ENCODE measurements at regions not wholly inside any gene's neighbourhood (a gene's known extent, or its start where the extent isn't known, plus 50 kb on each side); places are given as distances from the start of the nearest gene placed in this dataset.

DNA sequence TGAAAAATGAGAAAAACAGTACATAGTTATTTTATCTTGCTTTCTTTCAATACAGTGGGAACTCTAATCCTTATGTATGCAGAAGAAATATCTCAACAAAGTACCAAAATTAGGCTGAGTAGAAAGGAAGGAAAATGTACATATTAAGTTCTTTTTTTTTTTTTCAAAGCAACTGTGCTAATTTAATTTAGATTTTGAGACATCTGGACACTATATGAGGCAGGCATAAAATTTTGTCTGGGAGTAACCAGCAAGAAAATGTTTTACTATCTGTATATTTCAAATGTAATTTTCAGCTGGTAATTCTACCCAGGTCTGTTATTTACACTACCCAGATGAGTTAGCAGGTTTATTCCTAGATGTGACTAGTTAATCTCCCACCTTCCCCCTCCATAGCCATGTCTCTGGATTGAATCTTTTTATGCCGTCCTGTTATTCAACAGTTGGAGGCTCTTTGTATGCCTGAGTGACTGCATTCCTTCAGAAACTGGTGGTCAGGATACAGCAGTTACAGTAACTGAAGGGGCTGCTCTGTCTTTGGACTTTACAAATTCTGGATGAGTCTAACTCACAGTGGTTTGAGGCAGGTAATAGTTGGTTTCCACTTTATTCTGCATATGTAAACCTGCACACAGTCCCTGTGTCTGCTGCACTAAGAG lies 633.6 kb downstream of the PCDH18 start:
- H4K20me1 ChIP-seq (ENCODE audit: control insufficient read depth, extremely low read depth, insufficient read depth, low read length): no peaks in the 10 kb centered on the region
- H3K9ac ChIP-seq (ENCODE audit: insufficient read depth, low read length): no peak overlapping the region
- H3K4me1 ChIP-seq (ENCODE audit: control insufficient read depth, extremely low read depth, insufficient read depth, low read length): no peaks in the 10 kb centered on the region
- no peaks in the 10 kb centered on the region for H3K27me3 ChIP-seq (ENCODE audit: control insufficient read depth, insufficient read depth, low read length)
- DNase-seq (ENCODE audit: low read depth in 2 of 2): no peak
- TF ChIP-seq EZH2 (IDR thresholded peaks at IDR 0.05; ENCODE audit: low read length, missing control alignments): no peak
- TF ChIP-seq, protein P1, sequence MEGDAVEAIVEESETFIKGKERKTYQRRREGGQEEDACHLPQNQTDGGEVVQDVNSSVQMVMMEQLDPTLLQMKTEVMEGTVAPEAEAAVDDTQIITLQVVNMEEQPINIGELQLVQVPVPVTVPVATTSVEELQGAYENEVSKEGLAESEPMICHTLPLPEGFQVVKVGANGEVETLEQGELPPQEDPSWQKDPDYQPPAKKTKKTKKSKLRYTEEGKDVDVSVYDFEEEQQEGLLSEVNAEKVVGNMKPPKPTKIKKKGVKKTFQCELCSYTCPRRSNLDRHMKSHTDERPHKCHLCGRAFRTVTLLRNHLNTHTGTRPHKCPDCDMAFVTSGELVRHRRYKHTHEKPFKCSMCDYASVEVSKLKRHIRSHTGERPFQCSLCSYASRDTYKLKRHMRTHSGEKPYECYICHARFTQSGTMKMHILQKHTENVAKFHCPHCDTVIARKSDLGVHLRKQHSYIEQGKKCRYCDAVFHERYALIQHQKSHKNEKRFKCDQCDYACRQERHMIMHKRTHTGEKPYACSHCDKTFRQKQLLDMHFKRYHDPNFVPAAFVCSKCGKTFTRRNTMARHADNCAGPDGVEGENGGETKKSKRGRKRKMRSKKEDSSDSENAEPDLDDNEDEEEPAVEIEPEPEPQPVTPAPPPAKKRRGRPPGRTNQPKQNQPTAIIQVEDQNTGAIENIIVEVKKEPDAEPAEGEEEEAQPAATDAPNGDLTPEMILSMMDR (conservative IDR thresholded peaks at IDR 0.05 in 1 of 2, IDR thresholded peaks at IDR 0.05 in 1 of 2; ENCODE audit: low read depth in 1 of 2, low read length in 2 of 2): no peak
- no peaks in the 10 kb centered on the region for H3K9me3 ChIP-seq (ENCODE audit: control insufficient read depth, insufficient read depth, low read depth, low read length)
- no peaks in the 10 kb centered on the region for H3K36me3 ChIP-seq (ENCODE audit: control insufficient read depth, insufficient read depth, low read length)
- no peak overlapping the region for H3K4me3 ChIP-seq (replicated peaks in 1 of 4; ENCODE audit: control extremely low read depth in 1 of 4, insufficient read depth in 1 of 4, low read depth in 3 of 4, low read length in 4 of 4)
- H3K4me2 ChIP-seq (ENCODE audit: extremely low read depth, insufficient read depth, low read length): no peak overlapping the region
- H2AFZ ChIP-seq (ENCODE audit: low read length): no peak overlapping the region
- H3K27ac ChIP-seq (ENCODE audit: insufficient read depth, low read length): no peak overlapping the region
- H3K79me2 ChIP-seq (ENCODE audit: control insufficient read depth, insufficient read depth, low read length): no peaks in the 10 kb centered on the region

DNA sequence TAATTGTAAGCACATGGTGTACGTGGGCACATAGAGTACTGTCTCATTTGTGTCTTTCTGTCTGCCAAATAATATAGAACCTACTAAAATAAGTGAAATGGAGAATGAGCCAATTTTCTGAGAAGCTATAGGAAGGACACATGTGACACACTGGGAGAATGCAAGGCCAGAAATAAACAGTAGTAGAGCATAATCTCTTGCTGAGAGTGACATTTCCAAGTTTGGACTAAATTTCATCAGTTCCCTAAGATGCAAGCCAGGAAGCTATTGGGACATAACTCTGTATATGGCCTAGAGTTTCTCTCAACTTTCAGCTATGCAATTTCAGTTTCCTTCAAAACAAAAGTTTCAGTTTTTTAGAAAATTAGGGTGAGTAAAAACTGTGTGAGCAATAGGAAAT lies 638.7 kb downstream of the PCDH18 start:
- H4K20me1 ChIP-seq (ENCODE audit: control insufficient read depth, extremely low read depth, insufficient read depth, low read length): no peaks in the 10 kb centered on the region
- H3K36me3 ChIP-seq (ENCODE audit: control insufficient read depth, insufficient read depth, low read length): no peaks in the 10 kb centered on the region
- no peak overlapping the region for H3K4me3 ChIP-seq (replicated peaks in 1 of 4; ENCODE audit: control extremely low read depth in 1 of 4, insufficient read depth in 1 of 4, low read depth in 3 of 4, low read length in 4 of 4)
- H2AFZ ChIP-seq (ENCODE audit: low read length): no peak overlapping the region
- no peak overlapping the region for H3K9ac ChIP-seq (ENCODE audit: insufficient read depth, low read length)
- H3K79me2 ChIP-seq (ENCODE audit: control insufficient read depth, insufficient read depth, low read length): no peaks in the 10 kb centered on the region
- no peak overlapping the region for H3K4me2 ChIP-seq (ENCODE audit: extremely low read depth, insufficient read depth, low read length)
- no peaks in the 10 kb centered on the region for H3K9me3 ChIP-seq (ENCODE audit: control insufficient read depth, insufficient read depth, low read depth, low read length)
- no peak overlapping the region for H3K27ac ChIP-seq (ENCODE audit: insufficient read depth, low read length)
- no peaks in the 10 kb centered on the region for H3K27me3 ChIP-seq (ENCODE audit: control insufficient read depth, insufficient read depth, low read length)
- H3K4me1 ChIP-seq (ENCODE audit: control insufficient read depth, extremely low read depth, insufficient read depth, low read length): no peaks in the 10 kb centered on the region
- peak in 1 of 2 donors; percentile 40 for DNase-seq (ENCODE audit: low read depth in 2 of 2)
- TF ChIP-seq, protein P1 (conservative IDR thresholded peaks at IDR 0.05 in 1 of 2, IDR thresholded peaks at IDR 0.05 in 1 of 2; ENCODE audit: low read depth in 1 of 2, low read length in 2 of 2): no peak
- no peak for TF ChIP-seq EZH2 (IDR thresholded peaks at IDR 0.05; ENCODE audit: low read length, missing control alignments)

DNA sequence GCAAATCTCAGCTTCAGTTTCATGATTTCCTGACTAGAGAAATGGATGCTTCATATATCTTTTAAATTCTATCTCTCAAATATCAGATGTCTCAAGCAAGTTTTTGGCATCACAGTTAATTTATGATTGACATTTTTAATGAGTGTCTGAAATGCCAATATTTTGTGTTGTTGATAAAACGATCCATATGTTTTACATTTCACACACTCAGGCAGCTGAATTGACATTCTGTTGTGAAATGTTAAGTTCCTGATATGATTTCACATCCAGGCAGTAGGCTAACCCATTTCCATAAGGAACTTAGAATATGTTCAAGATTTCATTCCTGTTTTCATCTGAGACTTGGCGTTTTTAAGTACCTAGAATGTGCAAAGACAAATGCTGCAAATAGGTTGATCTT lies 650.6 kb downstream of the PCDH18 start:
- Histone ChIP-seq H3K4me3 (replicated peaks in 1 of 4; ENCODE audit: control extremely low read depth in 1 of 4, insufficient read depth in 1 of 4, low read depth in 3 of 4, low read length in 4 of 4) (no peak overlapping the region), H3K9me3 (ENCODE audit: control insufficient read depth, insufficient read depth, low read depth, low read length) (no peaks in the 10 kb centered on the region), H2AFZ (ENCODE audit: low read length) (no peak overlapping the region), H3K79me2 (ENCODE audit: control insufficient read depth, insufficient read depth, low read length) (no peaks in the 10 kb centered on the region), H3K4me2 (ENCODE audit: extremely low read depth, insufficient read depth, low read length) (no peak overlapping the region), H3K27ac (ENCODE audit: insufficient read depth, low read length) (no peak overlapping the region), H3K27me3 (ENCODE audit: control insufficient read depth, insufficient read depth, low read length) (no peaks in the 10 kb centered on the region), H4K20me1 (ENCODE audit: control insufficient read depth, extremely low read depth, insufficient read depth, low read length) (no peaks in the 10 kb centered on the region), H3K36me3 (ENCODE audit: control insufficient read depth, insufficient read depth, low read length) (no peaks in the 10 kb centered on the region), H3K4me1 (ENCODE audit: control insufficient read depth, extremely low read depth, insufficient read depth, low read length) (no peaks in the 10 kb centered on the region), H3K9ac (ENCODE audit: insufficient read depth, low read length) (no peak overlapping the region)
- TF ChIP-seq EZH2 (IDR thresholded peaks at IDR 0.05; ENCODE audit: low read length, missing control alignments): no peak
- TF ChIP-seq, protein P1 (conservative IDR thresholded peaks at IDR 0.05 in 1 of 2, IDR thresholded peaks at IDR 0.05 in 1 of 2; ENCODE audit: low read depth in 1 of 2, low read length in 2 of 2): no peak
- peak in 1 of 2 donors; percentile 6 for DNase-seq (ENCODE audit: low read depth in 2 of 2)

Data from fibroblast of lung (primary cell).